ENCODE measurements at regions not wholly inside any gene's neighbourhood (a gene's known extent, or its start where the extent isn't known, plus 50 kb on each side); places are given as distances from the start of the nearest gene placed in this dataset.

- TF ChIP-seq, protein P1, sequence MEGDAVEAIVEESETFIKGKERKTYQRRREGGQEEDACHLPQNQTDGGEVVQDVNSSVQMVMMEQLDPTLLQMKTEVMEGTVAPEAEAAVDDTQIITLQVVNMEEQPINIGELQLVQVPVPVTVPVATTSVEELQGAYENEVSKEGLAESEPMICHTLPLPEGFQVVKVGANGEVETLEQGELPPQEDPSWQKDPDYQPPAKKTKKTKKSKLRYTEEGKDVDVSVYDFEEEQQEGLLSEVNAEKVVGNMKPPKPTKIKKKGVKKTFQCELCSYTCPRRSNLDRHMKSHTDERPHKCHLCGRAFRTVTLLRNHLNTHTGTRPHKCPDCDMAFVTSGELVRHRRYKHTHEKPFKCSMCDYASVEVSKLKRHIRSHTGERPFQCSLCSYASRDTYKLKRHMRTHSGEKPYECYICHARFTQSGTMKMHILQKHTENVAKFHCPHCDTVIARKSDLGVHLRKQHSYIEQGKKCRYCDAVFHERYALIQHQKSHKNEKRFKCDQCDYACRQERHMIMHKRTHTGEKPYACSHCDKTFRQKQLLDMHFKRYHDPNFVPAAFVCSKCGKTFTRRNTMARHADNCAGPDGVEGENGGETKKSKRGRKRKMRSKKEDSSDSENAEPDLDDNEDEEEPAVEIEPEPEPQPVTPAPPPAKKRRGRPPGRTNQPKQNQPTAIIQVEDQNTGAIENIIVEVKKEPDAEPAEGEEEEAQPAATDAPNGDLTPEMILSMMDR (IDR thresholded peaks at IDR 0.05) = no peak
- TF ChIP-seq POLR2A (IDR thresholded peaks at IDR 0.05) = no peak
Measured at GRCh38 chr4:20505927-20506326, 194.3 kb upstream of the PACRGL start.
